Karpas-422 (cell line): ENCODE measurements at regions not wholly inside any gene's neighbourhood (a gene's known extent, or its start where the extent isn't known, plus 50 kb on each side); places are given as distances from the start of the nearest gene placed in this dataset.

Experiments used
- DNase-seq: peaks from one replicate; pipeline ENCODE4 v3.0.0-alpha.2; 2015
- H2AFZ ChIP-seq: fragments of 200-600 bp; sonication (generic); 2 replicates; pipeline ENCODE4 v1.6.1; 2014; ENCODE audit warnings: antibody characterized with exemption, low read length, mixed read lengths
- H3K27ac ChIP-seq: fragments of 200-600 bp; sonication (generic); 2 replicates; pipeline ENCODE4 v1.5.1; 2014; ENCODE audit warnings: mild to moderate bottlenecking, low read length, moderate library complexity
- H3K27me3 ChIP-seq: fragments of 200-600 bp; sonication (generic); 2 replicates; pipeline ENCODE4 v1.6.1; 2014; ENCODE audit warnings: low read length, mixed read lengths
- H3K36me3 ChIP-seq: fragments of 200-600 bp; sonication (generic); 2 replicates; pipeline ENCODE4 v1.6.1; 2014; ENCODE audit warnings: low read length, mixed read lengths; ENCODE audit not compliant: insufficient read depth
- H3K4me1 ChIP-seq: fragments of 200-600 bp; sonication (generic); 2 replicates; pipeline ENCODE4 v1.6.1; 2014; ENCODE audit warnings: mild to moderate bottlenecking, low read length, mixed read lengths
- H3K4me2 ChIP-seq: fragments of 200-600 bp; sonication (generic); 2 replicates; pipeline ENCODE4 v1.6.1; 2014; ENCODE audit warnings: low read length, low read depth, mild to moderate bottlenecking; ENCODE audit not compliant: poor library complexity, severe bottlenecking
- H3K4me3 ChIP-seq: fragments of 200-600 bp; sonication (generic); 2 replicates; pipeline ENCODE4 v1.5.1; 2014; ENCODE audit warnings: mild to moderate bottlenecking, antibody characterized with exemption, low read length, mixed read lengths
- H3K79me2 ChIP-seq: fragments of 200-600 bp; sonication (generic); 2 replicates; pipeline ENCODE4 v1.6.1; 2014; ENCODE audit warnings: mild to moderate bottlenecking, low read length, mixed read lengths
- H3K9ac ChIP-seq: fragments of 200-600 bp; sonication (generic); 2 replicates; pipeline ENCODE4 v1.6.0; 2014; ENCODE audit warnings: low read length
- H3K9me2 ChIP-seq: fragments of 200-600 bp; sonication (generic), shearing (Covaris generic); replicated peaks from 2 replicates; pipeline ENCODE4 v1.6.0; 2014; ENCODE audit warnings: mild to moderate bottlenecking, low read length, moderate library complexity; ENCODE audit not compliant: insufficient read depth
- H3K9me3 ChIP-seq: fragments of 300-700, 200-600 bp; sonication (generic); 2 replicates; pipeline ENCODE4 v1.6.1; 2014; ENCODE audit warnings: low read length, mixed read lengths
- H4K20me1 ChIP-seq: fragments of 200-600 bp; sonication (generic); 2 replicates; pipeline ENCODE4 v1.6.1; 2014; ENCODE audit warnings: mild to moderate bottlenecking, antibody characterized with exemption, low read length, low read depth; ENCODE audit not compliant: insufficient read depth

- H3K79me2 ChIP-seq: no peaks in the 10 kb centered on the region
- no peak overlapping the region for H3K9ac ChIP-seq
- H3K9me3 ChIP-seq: no peaks in the 10 kb centered on the region
- H3K36me3 ChIP-seq: no peaks in the 10 kb centered on the region
- DNase-seq: no peak
- H4K20me1 ChIP-seq: no peaks in the 10 kb centered on the region
- no peak overlapping the region for H3K4me3 ChIP-seq
- no peak overlapping the region for H3K27ac ChIP-seq
- no peaks in the 10 kb centered on the region for H3K27me3 ChIP-seq
- no peak overlapping the region for H3K4me2 ChIP-seq
- no peak overlapping the region for H2AFZ ChIP-seq
- H3K9me2 ChIP-seq: no peaks in the 10 kb centered on the region
- no peaks in the 10 kb centered on the region for H3K4me1 ChIP-seq
These were observed 240.2 kb downstream of the SEC16B start for GRCh38 chr1:177729646-177730045.

- Histone ChIP-seq H3K9me2 (no peaks in the 10 kb centered on the region), H3K9me3 (no peaks in the 10 kb centered on the region), H3K27ac (no peak overlapping the region), H3K27me3 (no peaks in the 10 kb centered on the region), H3K4me1 (no peaks in the 10 kb centered on the region), H3K4me2 (no peak overlapping the region), H3K79me2 (no peaks in the 10 kb centered on the region), H3K4me3 (no peak overlapping the region), H2AFZ (no peak overlapping the region), H3K9ac (no peak overlapping the region), H3K36me3 (no peaks in the 10 kb centered on the region), H4K20me1 (no peaks in the 10 kb centered on the region)
- DNase-seq: no peak
These were observed 246.3 kb downstream of the SEC16B start for GRCh38 chr1:177723533-177723932.

- H3K4me2 ChIP-seq: no peak overlapping the region
- H3K27ac ChIP-seq: no peak overlapping the region
- H3K36me3 ChIP-seq: no peaks in the 10 kb centered on the region
- no peaks in the 10 kb centered on the region for H3K9me3 ChIP-seq
- H2AFZ ChIP-seq: no peak overlapping the region
- H3K4me1 ChIP-seq: no peaks in the 10 kb centered on the region
- H3K4me3 ChIP-seq: no peak overlapping the region
- no peak for DNase-seq
- H3K79me2 ChIP-seq: no peaks in the 10 kb centered on the region
- H3K9ac ChIP-seq: no peak overlapping the region
- no peaks in the 10 kb centered on the region for H4K20me1 ChIP-seq
- H3K27me3 ChIP-seq: no peaks in the 10 kb centered on the region
- no peaks in the 10 kb centered on the region for H3K9me2 ChIP-seq
These were observed 258.9 kb downstream of the SEC16B start for GRCh38 chr1:177710696-177711620.

GRCh38 chr1:177708406-177708805 lies 261.5 kb downstream of the SEC16B start:
- no peaks in the 10 kb centered on the region for H3K9me3 ChIP-seq
- H3K27ac ChIP-seq: no peak overlapping the region
- no peaks in the 10 kb centered on the region for H3K9me2 ChIP-seq
- H3K4me2 ChIP-seq: no peak overlapping the region
- H3K4me1 ChIP-seq: no peaks in the 10 kb centered on the region
- no peak overlapping the region for H3K4me3 ChIP-seq
- H2AFZ ChIP-seq: no peak overlapping the region
- no peak overlapping the region for H3K9ac ChIP-seq
- H3K79me2 ChIP-seq: no peaks in the 10 kb centered on the region
- no peaks in the 10 kb centered on the region for H3K36me3 ChIP-seq
- no peaks in the 10 kb centered on the region for H3K27me3 ChIP-seq
- no peaks in the 10 kb centered on the region for H4K20me1 ChIP-seq
- no peak for DNase-seq

- H3K9ac ChIP-seq: no peak overlapping the region
- H3K9me3 ChIP-seq: no peaks in the 10 kb centered on the region
- H3K4me3 ChIP-seq: no peak overlapping the region
- no peaks in the 10 kb centered on the region for H3K27me3 ChIP-seq
- no peaks in the 10 kb centered on the region for H3K36me3 ChIP-seq
- no peak overlapping the region for H3K27ac ChIP-seq
- no peaks in the 10 kb centered on the region for H3K4me1 ChIP-seq
- H2AFZ ChIP-seq: no peak overlapping the region
- no peak for DNase-seq
- no peaks in the 10 kb centered on the region for H4K20me1 ChIP-seq
- H3K9me2 ChIP-seq: no peaks in the 10 kb centered on the region
- H3K4me2 ChIP-seq: no peak overlapping the region
- no peaks in the 10 kb centered on the region for H3K79me2 ChIP-seq
These were observed 262.9 kb downstream of the SEC16B start for GRCh38 chr1:177706977-177707376.

- DNase-seq: no peak
- Histone ChIP-seq H3K4me2 (no peak overlapping the region), H2AFZ (no peak overlapping the region), H4K20me1 (no peaks in the 10 kb centered on the region), H3K9ac (no peak overlapping the region), H3K27me3 (no peaks in the 10 kb centered on the region), H3K27ac (no peak overlapping the region), H3K4me3 (no peak overlapping the region), H3K36me3 (no peaks in the 10 kb centered on the region), H3K9me3 (no peaks in the 10 kb centered on the region), H3K9me2 (no peaks in the 10 kb centered on the region), H3K4me1 (no peaks in the 10 kb centered on the region), H3K79me2 (no peaks in the 10 kb centered on the region)
These were observed 264.0 kb downstream of the SEC16B start for GRCh38 chr1:177705839-177706238.

- no peaks in the 10 kb centered on the region for H3K9me2 ChIP-seq
- H3K4me2 ChIP-seq: no peak overlapping the region
- no peak for DNase-seq
- H2AFZ ChIP-seq: no peak overlapping the region
- no peaks in the 10 kb centered on the region for H3K36me3 ChIP-seq
- H3K4me3 ChIP-seq: no peak overlapping the region
- no peaks in the 10 kb centered on the region for H3K79me2 ChIP-seq
- H3K27ac ChIP-seq: no peak overlapping the region
- no peaks in the 10 kb centered on the region for H3K27me3 ChIP-seq
- H4K20me1 ChIP-seq: no peaks in the 10 kb centered on the region
- no peaks in the 10 kb centered on the region for H3K9me3 ChIP-seq
- H3K4me1 ChIP-seq: no peaks in the 10 kb centered on the region
- no peak overlapping the region for H3K9ac ChIP-seq
These were observed 265.9 kb downstream of the SEC16B start for GRCh38 chr1:177703888-177704446.

- Histone ChIP-seq H3K9me3 (no peaks in the 10 kb centered on the region), H3K79me2 (no peaks in the 10 kb centered on the region), H3K4me2 (no peak overlapping the region), H3K27ac (no peak overlapping the region), H3K4me1 (no peaks in the 10 kb centered on the region), H3K9ac (no peak overlapping the region), H3K4me3 (no peak overlapping the region), H3K36me3 (no peaks in the 10 kb centered on the region), H3K9me2 (no peaks in the 10 kb centered on the region), H3K27me3 (no peaks in the 10 kb centered on the region), H2AFZ (no peak overlapping the region), H4K20me1 (no peaks in the 10 kb centered on the region)
- no peak for DNase-seq
These were observed 268.1 kb downstream of the SEC16B start for GRCh38 chr1:177701654-177702353.
